Stimulated activated CD4-positive, alpha-beta T cell treated with anti-CD3 and anti-CD28 coated beads, Interleukin-1b, Interleukin-23, amount 100 ng/mL, for 4 hours (primary cell): ENCODE measurements at regions not wholly inside any gene's neighbourhood (a gene's known extent, or its start where the extent isn't known, plus 50 kb on each side); places are given as distances from the start of the nearest gene placed in this dataset.
"Not testable (repeated sequence)": the region's sequence is repeated elsewhere in the genome, so short reads cannot be mapped to it uniquely, and the experiment has no call there.

Source experiments
- DNase-seq, 2 donors: peaks; one replicate each; pipeline ENCODE4 v3.0.0-alpha.2; 2020; ENCODE audit warnings: low read depth in 2 of 2

DNA sequence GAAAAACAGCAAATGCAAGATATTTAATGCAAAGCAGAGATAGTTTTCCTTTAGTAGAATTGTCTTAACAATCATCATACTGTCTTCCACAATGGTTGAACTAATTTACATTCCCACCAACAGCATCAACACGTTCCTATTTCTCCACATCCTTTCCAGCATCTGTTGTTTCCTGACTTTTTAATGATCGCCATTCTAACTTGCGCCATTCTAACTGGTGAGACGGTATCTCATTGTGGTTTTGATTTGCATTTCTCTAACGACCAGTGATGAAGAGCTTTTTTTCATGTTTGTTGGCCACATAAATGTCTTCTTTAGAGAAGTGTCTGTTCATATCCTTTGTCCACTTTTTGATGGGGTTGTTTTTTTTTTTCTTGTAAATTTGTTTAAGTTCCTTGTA, 388.3 kb downstream of the IRS2 start:
- DNase-seq, result not testable (repeated sequence)

DNA sequence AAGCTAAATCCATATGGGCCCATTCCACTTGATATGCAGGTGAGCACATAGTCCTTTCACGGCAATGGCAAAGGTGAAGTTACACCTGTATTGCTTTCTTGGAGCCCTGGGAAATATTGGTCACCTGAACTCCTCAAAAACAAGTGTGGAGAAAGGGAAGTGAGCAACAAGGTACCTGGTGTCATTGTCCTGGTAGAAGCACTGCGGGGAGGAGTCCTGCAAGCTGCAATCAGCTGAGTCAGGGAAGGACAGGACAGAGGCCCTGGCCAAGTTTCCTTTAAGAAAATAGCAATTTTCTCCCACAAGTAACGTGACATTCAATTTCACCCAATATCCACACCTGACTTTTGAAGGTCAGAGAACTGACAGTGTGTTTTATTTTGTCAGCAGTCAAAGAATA, 389.1 kb downstream of the IRS2 start:
- no peak for DNase-seq

DNA sequence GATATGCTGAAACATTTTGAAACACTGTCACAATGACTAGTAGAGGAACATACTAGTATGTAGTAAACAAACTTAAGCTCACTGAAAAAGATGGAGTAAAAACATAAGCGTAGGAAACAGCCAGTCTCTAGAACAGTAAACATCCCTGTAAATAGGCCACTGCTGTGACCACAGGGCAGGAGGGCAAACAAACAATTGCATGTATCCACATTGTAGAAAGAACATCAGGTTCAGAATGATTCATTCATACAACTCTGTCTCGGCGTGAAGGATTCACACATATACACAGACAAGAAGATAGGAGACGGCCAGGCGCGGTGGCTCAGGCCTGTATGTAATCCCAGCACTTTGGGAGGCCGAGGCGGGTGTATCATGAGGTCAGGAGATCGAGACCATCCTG, 390.1 kb downstream of the IRS2 start:
- no peak for DNase-seq

DNA sequence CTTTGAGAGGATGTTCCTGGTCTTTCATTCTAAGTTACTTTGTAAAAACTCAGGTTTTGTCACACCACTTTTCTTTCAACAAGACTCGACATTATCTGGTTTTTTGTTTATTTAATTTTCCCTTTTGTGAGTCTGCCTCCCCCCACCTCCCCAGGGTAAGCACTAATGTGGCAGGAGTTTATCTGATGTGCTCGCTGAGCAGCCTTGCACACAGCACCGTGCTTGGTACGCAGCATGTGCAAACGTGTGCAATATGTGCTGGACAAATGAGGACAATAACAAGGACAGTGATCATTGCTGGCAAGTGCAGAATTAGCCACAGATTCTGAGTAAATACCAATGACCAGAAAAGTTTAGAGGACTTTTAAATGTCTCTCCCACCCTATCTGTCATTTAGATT, 391.4 kb downstream of the IRS2 start:
- no peak for DNase-seq

DNA sequence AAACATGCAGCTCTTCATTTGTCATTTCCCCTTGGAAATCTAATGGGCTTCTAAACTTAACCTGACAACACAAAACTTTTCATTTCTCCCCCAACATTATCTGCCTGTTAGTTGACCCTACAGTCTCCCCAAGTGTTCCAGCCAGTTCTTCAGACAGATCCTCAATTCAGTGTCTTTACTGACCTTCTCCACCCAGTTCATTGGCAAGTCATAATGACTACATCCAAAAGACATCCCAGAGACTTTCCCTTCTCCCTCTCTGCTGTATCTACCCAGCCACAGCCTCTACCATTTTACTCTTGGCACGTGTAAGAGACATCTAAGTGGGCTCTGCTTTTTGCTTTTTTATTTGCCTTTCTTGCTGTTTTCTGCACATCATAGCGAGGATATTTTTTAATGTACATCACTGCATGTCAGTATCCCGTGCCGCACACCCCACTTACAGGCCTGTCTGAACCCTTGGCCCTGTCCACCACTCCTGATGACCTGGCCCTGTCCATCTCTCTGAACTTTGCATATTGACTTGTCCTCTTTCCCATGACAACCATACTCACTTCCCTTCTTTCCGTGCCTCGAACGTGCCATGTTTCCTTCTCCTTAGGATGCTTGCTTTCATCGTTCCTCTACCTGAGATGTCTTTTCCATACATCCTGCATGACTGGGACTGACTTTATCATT, 391.9 kb downstream of the IRS2 start:
- DNase-seq, result no peak

DNA sequence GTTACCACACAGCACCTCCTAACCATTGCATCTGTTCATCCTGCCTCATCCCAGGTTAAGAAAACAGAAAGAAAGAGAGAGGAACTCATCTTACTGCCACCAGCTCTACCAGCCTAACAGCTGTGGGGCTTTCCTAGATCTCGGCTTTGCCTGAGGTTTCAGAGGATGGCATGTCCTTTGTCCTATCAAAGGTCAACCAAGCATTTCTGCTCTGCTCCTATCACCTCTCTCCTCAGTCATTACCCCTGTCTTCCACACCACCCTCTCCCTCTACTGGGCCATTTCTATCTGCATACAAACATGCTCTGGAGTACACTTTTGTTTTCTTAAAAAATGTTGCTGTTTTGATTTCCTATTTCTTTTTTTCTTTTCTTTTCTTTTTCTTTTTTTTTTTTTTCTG, 393.3 kb downstream of the IRS2 start:
- DNase-seq, result no peak

DNA sequence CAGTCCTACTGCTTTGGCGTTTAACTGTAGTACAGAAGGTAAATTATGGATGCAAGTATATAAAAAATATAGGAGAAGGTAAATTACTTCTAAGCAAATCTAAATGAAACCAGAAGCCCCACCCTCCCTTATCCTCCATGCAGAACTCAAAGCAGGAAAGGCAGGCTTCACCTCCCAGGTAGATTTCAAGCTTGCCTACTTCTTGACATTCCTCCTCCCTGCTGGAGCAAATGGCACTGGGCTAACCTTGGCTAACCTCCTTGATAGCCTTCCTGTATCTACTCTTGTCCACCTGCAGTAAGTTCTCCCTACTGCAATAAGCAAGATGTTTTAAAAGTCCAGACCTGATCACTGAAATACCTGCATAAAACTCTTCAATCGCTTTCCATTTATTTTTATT, 396.0 kb downstream of the IRS2 start:
- DNase-seq, result no peak

DNA sequence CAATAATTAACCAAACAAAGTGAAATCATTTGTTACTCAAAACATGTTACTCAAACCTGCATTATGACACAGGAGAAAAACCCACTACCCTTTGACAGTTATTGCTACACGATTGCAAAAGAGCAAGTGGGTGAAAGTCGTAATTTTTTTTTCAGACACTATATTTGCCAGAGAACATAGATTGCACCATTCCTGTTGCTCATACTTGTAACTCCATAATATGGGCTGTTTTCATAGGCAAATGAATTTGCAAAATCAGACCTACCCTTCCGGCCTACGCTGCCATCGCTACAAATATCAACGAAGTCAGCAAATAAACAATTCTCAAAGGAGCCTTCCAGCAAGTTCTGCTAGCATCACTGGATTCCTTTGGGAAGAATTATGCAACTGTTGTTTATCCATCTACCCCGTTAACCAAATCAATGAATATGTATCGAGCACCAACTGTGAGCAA, 396.5 kb downstream of the IRS2 start:
- no peak for DNase-seq

DNA sequence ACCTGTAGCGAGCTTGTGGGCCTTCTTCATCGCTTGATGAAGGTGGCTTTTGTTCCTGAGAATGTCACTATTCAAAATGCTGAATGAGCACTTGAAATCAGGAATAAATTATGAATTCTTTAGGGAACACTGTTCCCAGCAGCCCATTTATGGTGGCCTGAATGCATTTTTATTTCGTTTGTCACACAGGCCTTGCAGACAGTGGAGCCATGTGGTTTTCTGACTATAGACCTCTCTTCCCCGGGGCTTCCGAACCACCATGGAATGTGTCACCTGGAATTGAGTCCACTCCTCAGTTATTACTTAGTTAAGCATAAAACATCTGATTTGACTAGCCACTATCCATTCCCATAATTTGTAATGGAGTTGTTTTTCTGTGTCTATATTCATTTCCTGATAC, 396.9 kb downstream of the IRS2 start:
- no peak for DNase-seq

DNA sequence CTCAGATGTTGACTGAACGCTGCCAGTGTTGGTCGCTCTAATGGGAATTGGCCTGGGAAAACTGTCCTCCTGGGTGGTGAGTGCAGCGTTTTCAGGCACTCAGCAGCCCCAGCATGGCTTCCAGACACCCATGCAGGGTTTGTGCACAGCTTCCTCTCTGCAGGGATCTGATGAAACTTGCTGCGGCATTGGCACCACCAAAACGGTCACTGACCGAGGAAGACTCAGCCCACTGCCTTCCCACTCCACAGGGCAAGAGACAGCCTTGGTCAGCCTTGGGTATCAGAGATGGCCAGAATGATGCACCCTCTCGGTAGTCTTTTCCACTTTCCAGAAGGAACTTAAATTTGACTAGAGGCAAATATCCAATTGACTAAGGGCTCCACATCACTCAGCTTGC, 398.9 kb downstream of the IRS2 start:
- no peak for DNase-seq

DNA sequence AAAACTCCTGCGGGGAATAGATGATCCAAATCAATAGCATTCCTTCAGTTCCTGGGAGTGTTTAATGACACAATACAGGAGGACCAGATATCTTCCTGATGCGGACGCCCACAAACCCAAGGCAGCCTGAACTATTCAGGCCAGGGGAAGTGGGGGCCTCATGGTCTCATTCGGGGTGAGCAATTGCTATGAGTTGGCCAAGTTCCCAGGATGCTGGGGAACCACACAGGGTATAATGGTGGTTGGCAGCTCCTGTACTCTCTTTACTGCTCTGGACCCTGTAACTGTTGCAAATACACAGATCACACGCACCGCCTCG, 401.2 kb downstream of the IRS2 start:
- DNase-seq, result no peak

DNA sequence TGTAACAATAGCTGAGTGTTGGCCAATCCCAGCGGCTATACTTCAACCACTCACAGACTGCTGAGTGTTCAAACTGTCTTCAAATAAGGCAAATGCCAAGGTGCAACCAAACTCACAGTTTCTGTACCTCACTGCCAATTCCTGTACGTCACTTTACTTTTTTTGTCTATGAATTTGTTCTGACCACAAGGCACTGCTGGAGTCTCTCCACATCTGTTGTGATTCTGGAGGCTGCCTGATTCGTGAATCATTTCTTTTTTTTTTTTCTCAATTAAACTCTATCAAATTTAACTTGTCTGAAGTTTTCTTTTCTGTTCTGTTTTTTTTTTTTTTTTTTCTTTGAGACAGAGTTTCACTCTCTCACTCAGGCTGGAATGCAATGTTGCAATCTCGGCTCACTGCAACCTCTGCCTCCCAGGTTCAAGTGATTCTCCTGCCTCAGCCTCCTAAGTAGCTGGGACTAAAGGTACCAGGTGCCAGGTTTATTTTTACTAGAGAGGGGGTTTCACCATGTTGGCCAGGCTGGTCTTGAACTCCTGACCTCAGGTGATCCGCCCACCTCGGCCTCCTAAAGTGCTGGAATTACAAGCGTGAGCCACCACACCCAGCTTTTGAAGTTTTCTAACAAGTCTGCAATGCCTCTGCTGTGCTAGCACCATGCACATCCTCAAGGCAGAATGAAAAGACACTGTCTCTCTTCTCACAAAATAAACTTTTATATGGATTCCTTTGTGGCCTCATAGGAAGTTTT, 401.7 kb downstream of the IRS2 start:
- no peak for DNase-seq

DNA sequence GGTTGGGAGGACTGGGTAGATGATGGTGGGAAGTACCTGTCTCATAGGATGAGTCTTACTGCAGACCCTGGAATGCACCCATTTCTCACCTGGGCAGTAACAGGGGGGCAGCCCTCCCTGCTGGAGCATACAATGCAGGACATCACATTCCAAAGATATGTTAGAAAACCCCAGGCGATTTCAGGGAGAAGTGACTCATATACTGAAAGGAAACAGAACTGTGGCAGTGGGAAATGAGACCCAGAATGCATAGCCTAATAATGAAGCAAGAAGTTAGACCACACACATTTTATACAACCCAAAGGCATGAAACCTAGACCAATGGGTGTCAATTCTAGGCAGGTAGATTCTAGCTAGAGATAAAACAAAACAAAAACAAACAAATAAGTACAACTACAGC, 402.7 kb downstream of the IRS2 start:
- DNase-seq, result no peak

DNA sequence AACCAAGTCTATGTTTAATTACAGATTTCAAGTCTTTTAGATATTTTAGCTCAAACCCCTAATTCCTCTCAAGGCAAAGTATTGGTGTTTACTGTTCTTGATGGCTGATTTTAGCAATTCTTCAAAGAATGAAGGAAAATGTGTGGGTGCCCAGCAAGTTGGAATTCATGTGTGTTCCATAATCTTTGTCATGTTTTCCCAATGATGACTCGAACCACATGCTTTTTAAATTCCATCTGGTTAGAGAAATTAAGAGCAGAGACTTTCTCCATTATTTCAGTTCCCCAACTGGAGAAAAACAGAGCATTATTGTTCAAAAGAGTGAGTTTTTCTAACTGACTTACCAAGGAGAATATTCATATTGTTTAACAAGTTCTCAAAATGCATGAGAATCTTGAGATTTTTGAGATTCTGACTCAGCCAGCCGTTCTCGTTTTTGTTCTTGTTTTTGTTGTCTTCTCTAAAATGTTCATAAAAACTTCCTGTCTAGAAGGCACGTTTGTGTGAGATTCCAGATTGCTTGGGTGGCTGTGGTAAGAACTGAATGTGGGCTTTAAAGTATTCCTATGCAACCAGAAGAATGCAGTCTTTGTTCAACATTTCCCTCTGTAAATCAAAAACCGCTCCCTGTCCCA, 404.7 kb downstream of the IRS2 start:
- no peak for DNase-seq

DNA sequence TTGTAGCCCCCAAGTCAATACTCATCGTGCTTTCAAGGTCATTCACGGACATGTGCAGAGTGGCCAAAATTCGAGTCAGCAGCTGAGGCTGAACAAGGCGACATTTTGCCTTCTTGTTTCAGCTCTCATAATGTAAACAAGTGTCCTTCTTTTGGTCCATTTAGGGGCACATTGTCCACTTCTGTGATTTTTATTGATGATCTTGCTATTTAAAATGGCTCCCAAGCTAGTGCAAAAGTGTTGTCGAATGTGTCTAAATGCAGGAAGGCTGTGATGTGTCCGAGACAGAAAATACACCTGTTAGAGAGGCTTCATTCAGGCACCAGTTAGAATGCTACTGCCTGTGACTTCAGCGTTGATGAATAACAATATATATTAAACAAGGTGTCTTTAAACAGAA, 405.9 kb downstream of the IRS2 start:
- no peak for DNase-seq

DNA sequence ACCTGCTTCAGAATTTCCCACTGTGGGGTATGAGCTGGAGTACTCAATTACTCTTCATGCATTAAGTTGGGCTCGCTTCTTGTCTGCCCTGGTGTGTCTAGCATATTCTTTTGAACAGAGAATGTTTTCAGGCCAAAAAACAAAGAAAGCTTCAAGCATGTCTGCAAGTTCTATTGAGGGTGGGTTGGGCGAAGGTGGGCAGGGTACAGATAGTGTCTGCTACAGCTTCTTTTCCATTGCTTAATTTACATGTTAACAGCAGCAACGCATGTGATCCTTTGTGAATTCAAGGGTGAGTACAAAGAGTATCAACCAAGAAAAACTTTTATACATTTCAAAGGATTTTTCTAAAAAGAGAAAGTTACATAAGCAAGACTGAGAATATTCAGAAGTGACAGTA, 406.5 kb downstream of the IRS2 start:
- DNase-seq, result no peak

DNA sequence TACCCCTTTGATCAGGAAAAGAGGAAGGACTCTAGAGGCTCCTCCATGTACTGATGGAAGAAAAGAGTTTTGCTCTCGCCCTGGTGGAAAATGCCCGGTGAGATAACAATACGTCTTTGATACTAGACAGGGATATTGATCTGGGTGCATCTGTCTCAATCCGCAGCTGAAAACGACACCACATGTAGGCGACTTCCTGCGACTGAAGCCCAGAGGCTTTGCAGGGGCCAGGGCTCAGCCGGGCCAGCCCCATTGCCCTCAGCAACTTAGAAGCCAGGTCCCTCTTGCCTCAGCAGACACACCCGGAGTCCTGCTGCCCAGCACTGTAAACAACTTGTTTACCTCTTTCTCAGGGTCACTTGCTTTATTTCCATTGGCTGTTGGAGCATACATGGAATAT, 409.4 kb downstream of the IRS2 start:
- no peak for DNase-seq

DNA sequence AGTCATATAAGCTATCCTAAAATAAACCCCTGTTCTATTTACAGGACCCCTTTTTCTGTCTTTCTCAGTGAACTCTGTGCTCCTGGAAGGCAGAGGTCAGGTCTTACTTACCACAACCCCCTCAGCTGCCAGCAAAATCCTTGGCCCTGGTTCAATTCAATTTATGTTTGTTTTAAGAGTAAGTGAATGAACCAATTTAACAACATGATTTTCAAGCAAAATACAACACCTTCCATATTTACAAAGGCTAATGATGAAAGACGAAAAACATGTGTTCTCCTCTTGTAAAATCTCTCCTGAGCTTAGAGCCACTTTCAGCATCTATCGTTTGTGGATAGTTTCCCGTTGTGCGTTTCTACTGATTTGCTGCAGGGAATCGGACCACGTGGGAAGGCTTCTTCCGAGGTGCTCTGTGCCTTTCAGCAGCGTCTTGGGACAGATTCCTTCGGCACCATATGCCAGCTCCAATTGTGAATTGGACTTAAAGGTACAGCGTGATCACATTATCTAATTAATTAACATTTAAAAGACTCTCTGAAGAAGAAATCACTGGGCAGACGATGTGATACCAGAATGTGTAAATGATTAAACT, 411.7 kb downstream of the IRS2 start:
- DNase-seq, result no peak

DNA sequence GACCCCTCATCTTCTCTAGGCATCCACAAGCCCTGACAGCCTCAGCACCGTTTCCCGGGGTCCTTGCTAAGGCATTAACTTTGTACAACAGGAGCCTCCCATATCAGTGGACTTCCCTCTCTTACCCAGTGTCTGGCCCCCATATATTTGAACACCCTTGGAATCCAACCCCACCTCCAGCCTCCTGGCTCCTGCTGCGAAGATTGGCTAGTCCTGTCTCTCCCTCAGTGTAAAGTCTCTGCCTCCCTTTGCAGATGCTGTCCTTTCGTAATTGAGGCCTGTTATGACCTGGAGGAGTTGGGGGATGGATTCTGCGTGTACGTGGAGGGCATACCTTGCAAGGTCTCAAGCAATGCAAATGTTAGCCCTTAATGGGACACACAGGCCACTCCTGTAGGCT, 413.7 kb downstream of the IRS2 start:
- DNase-seq, result no peak

DNA sequence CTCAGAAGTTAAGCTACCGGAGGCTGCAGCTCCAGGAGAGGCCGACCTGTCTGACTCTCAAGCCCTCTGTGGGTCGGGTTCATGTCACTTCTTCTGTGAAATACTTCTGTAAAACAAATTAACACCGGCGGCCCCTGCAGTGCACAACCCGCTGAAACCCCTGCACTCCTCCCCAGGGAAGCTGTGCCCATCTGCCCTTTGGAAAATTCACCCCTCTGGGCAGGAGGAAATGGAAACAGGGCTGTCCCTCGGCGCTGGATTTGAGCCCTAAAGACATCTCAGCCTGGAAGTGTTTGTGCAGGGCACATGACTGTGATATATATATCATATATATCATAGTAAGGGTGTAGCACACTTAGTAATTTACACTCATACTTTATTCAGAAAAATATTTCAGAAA, 415.3 kb downstream of the IRS2 start:
- no peak for DNase-seq

DNA sequence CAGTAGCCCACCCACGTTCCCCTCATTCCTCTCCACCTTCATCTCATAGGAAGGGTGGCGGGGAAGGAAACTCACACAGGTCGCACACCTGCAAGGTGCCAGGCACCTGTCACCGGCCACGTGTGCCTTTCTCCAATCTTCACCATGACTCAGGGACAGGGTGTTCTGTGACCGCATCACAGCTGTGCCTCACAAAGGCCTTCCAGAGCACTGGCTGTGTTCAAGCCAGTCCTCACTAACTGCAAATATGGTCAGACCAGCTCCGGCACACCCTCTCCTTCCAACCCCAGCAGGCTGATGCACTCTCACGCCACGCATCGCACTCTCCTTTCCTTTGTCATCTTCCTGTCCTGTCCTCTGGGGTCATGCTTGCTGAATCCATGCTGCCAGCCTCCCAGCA, 415.9 kb downstream of the IRS2 start:
- no peak for DNase-seq

DNA sequence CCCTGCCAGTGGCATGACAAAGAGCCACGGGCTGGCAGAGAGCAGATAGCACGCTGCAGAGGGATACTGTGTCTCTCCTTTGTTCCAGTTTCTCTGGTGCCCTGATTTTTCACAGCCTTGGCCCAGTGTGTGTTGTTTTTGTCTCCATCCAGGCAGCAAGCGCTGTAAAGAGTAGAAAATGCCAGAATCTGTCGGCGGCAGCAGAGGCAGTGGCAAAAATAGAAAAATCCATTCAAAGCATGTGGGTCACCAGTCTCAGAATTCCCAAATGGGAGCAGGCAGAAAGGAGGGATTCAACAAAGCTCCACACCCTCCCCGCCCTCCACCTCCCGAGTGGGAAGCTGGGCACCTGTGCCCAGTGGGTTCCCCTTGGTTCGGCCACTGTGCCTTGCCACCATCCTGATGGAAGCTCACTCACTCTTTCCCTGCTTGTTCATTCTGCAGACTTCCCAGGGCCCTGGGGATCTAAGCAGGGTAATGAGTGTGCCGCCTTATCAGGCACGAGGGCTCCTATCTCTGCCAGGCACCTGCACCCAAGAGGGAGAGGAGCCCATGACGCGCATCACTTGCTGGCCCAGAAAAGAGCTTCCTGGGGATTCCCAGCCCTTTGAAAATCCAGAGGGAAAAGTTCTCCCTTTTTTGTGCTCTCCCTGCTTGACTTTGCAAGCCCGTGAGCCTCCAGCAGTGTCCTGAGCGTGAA, 416.9 kb downstream of the IRS2 start:
- no peak for DNase-seq
